Smooth muscle cell (in vitro differentiated cells): ENCODE measurements at regions not wholly inside any gene's neighbourhood (a gene's known extent, or its start where the extent isn't known, plus 50 kb on each side); places are given as distances from the start of the nearest gene placed in this dataset.

ENCODE experiments used
- DNase-seq: peaks from one replicate; lab custom pipeline; 2025; ENCODE audit not compliant: unreplicated experiment; lab: John Stamatoyannopoulos, UW
- H2AFZ ChIP-seq: fragments of 200-600 bp; sonication (generic); 2 replicates; pipeline ENCODE4 v1.6.0; 2016; ENCODE audit warnings: antibody characterized with exemption, low read depth, mild to moderate bottlenecking
- H3F3A ChIP-seq: fragments of 200-600 bp; sonication (generic); 2 replicates; pipeline ENCODE4 v1.6.0; 2017; ENCODE audit warnings: antibody characterized with exemption, low read depth
- H3K27ac ChIP-seq: fragments of 200-600 bp; sonication (generic); 2 replicates; pipeline ENCODE4 v1.5.1; 2016; ENCODE audit warnings: low read depth, mild to moderate bottlenecking
- H3K27me3 ChIP-seq: fragments of 200-600 bp; sonication (generic); 2 replicates; pipeline ENCODE4 v1.6.1; 2016; ENCODE audit warnings: low read depth, mild to moderate bottlenecking
- H3K36me3 ChIP-seq: fragments of 200-600 bp; sonication (generic); 2 replicates; pipeline ENCODE4 v1.5.1; 2016; ENCODE audit warnings: low read depth
- H3K4me1 ChIP-seq: fragments of 200-600 bp; sonication (generic); 2 replicates; pipeline ENCODE4 v1.5.1; 2016; ENCODE audit warnings: low read depth
- H3K4me2 ChIP-seq: fragments of 200-600 bp; sonication (generic); 2 replicates; pipeline ENCODE4 v1.6.0; 2016; ENCODE audit warnings: mild to moderate bottlenecking
- H3K4me3 ChIP-seq: fragments of 200-600 bp; sonication (generic); 2 replicates; pipeline ENCODE4 v1.5.1; 2016; ENCODE audit warnings: mild to moderate bottlenecking
- H3K79me2 ChIP-seq: fragments of 200-600 bp; sonication (generic); 2 replicates; pipeline ENCODE4 v1.6.0; 2016; ENCODE audit warnings: low read depth, mild to moderate bottlenecking
- H3K9ac ChIP-seq: fragments of 200-600 bp; sonication (generic); 2 replicates; pipeline ENCODE4 v1.6.0; 2016; ENCODE audit warnings: low read depth
- H3K9me3 ChIP-seq: fragments of 200-600 bp; sonication (generic); replicated peaks from 2 replicates; pipeline ENCODE4 v1.5.1; 2016; ENCODE audit warnings: low read depth
- H4K20me1 ChIP-seq: fragments of 200-600 bp; sonication (generic); 2 replicates; pipeline ENCODE4 v1.6.0; 2016; ENCODE audit warnings: low read depth
- CTCF ChIP-seq: fragments of 200-600 bp; sonication (generic); IDR thresholded peaks from 2 replicates; pipeline ENCODE4 v1.5.1; 2017; ENCODE audit warnings: borderline replicate concordance, mild to moderate bottlenecking, antibody characterized with exemption; ENCODE audit not compliant: insufficient read depth, poor library complexity, severe bottlenecking
- WGBS: methylation state at CpG from one replicate; pipeline ENCODE4 v1.1.7; 2016; ENCODE audit warnings: low lambda C conversion rate; 5-methylcytosine and 5-hydroxymethylcytosine counted together

- Histone ChIP-seq H3K27me3 (no peaks in the 10 kb centered on the region), H3K4me3 (no peak overlapping the region), H3K36me3 (no peaks in the 10 kb centered on the region), H3K79me2 (no peaks in the 10 kb centered on the region), H3K9ac (no peak overlapping the region), H3F3A (no peaks in the 10 kb centered on the region), H3K27ac (no peak overlapping the region), H2AFZ (no peak overlapping the region), H3K9me3 (no peaks in the 10 kb centered on the region), H4K20me1 (no peaks in the 10 kb centered on the region), H3K4me2 (no peak overlapping the region), H3K4me1 (no peaks in the 10 kb centered on the region)
- no peak for TF ChIP-seq CTCF
- WGBS: 94% methylated on average over 5 of the region's 5 CpGs
- DNase-seq: no peak
These were observed 83.4 kb downstream of the CLDN1 start for GRCh38 chr3:190238871-190239270.

GRCh38 chr3:190234621-190235020 is 87.6 kb downstream of the CLDN1 start:
- H3K27me3 ChIP-seq: no peaks in the 10 kb centered on the region
- H3K4me3 ChIP-seq: no peak overlapping the region
- TF ChIP-seq CTCF: no peak
- no peaks in the 10 kb centered on the region for H3F3A ChIP-seq
- H3K27ac ChIP-seq: no peak overlapping the region
- H3K4me1 ChIP-seq: no peaks in the 10 kb centered on the region
- no peak overlapping the region for H3K9ac ChIP-seq
- WGBS: 97% methylated on average over 3 of the region's 3 CpGs
- no peaks in the 10 kb centered on the region for H4K20me1 ChIP-seq
- H3K4me2 ChIP-seq: no peak overlapping the region
- H3K36me3 ChIP-seq: no peaks in the 10 kb centered on the region
- no peak overlapping the region for H2AFZ ChIP-seq
- no peaks in the 10 kb centered on the region for H3K79me2 ChIP-seq
- no peak for DNase-seq
- H3K9me3 ChIP-seq: no peaks in the 10 kb centered on the region

- peak overlapping the region; percentile 88 for H3K27ac ChIP-seq
- WGBS: 85% methylated on average over 4 of the region's 4 CpGs
- H3F3A ChIP-seq: no peaks in the 10 kb centered on the region
- TF ChIP-seq CTCF: no peak
- H3K9me3 ChIP-seq: no peaks in the 10 kb centered on the region
- no peak overlapping the region for H3K4me3 ChIP-seq
- H3K4me1 ChIP-seq: no peaks in the 10 kb centered on the region
- no peak overlapping the region for H3K4me2 ChIP-seq
- DNase-seq: no peak
- H4K20me1 ChIP-seq: no peaks in the 10 kb centered on the region
- H2AFZ ChIP-seq: peak overlapping the region; percentile 41
- no peaks in the 10 kb centered on the region for H3K36me3 ChIP-seq
- H3K79me2 ChIP-seq: no peaks in the 10 kb centered on the region
- peak overlapping the region; percentile 10 for H3K9ac ChIP-seq
- H3K27me3 ChIP-seq: no peaks in the 10 kb centered on the region
These were observed 92.4 kb downstream of the CLDN1 start for GRCh38 chr3:190229632-190230424.

- DNase-seq: no peak
- 75% methylated on average over 2 of the region's 2 CpGs for WGBS
- H3K27ac ChIP-seq: no peak overlapping the region
- H2AFZ ChIP-seq: no peak overlapping the region
- no peaks in the 10 kb centered on the region for H3K4me1 ChIP-seq
- H4K20me1 ChIP-seq: no peaks in the 10 kb centered on the region
- no peak for TF ChIP-seq CTCF
- no peaks in the 10 kb centered on the region for H3F3A ChIP-seq
- H3K79me2 ChIP-seq: no peaks in the 10 kb centered on the region
- H3K9ac ChIP-seq: no peak overlapping the region
- no peaks in the 10 kb centered on the region for H3K9me3 ChIP-seq
- H3K4me3 ChIP-seq: no peak overlapping the region
- no peak overlapping the region for H3K4me2 ChIP-seq
- no peaks in the 10 kb centered on the region for H3K27me3 ChIP-seq
- no peaks in the 10 kb centered on the region for H3K36me3 ChIP-seq
These were observed 95.2 kb downstream of the CLDN1 start for GRCh38 chr3:190227064-190227463.
